ENCODE measurements at regions not wholly inside any gene's neighbourhood (a gene's known extent, or its start where the extent isn't known, plus 50 kb on each side); places are given as distances from the start of the nearest gene placed in this dataset.

DNA sequence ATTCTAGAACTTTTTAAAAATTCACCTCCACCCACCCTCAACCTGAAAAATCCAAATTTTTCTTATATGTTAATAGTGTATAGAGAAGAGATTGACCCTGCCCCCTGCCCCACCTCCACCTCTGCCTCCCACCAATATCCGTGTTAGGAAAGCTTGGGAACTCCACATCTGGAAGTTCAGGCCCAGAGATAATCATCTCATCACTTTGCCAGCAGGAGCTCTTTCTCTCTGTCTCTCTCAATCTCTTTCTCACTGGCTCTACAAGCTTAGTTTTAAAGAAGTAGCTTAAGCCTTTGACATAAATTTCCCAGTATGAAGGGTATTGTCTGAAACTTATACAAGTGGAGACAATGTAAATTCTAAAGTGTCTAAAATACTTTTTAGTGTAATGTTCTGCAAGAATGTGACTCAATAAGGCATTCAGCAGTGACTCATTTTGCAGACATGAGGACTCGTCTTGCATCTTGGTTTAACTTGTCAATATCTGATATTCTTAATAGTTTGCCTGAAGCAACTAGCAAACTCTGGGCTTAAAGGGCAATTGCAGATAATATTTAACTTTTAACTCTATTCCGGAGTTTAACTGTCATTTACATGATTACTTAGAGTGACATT is 299.8 kb upstream of the EPHA3 start:
- TF ChIP-seq TAF1 (IDR thresholded peaks at IDR 0.05; ENCODE audit: low read depth, low read length) (no peak), PAX5 (IDR thresholded peaks at IDR 0.05; ENCODE audit: insufficient read depth, low read length, severe bottlenecking) (no peak), POLR2A (IDR thresholded peaks at IDR 0.05; ENCODE audit: low read depth, low read length) (no peak), SPI1 (IDR thresholded peaks at IDR 0.05; ENCODE audit: low read depth, low read length) (no peak), POU2F2 (IDR thresholded peaks at IDR 0.05; ENCODE audit: low read depth, low read length) (no peak), POLR2AphosphoS5 (IDR thresholded peaks at IDR 0.05; ENCODE audit: low read depth, low read length) (no peak)
- no peak for FAIRE-seq
- DNase-seq (ENCODE audit: insufficient read length, low spot score) = no peak

DNA sequence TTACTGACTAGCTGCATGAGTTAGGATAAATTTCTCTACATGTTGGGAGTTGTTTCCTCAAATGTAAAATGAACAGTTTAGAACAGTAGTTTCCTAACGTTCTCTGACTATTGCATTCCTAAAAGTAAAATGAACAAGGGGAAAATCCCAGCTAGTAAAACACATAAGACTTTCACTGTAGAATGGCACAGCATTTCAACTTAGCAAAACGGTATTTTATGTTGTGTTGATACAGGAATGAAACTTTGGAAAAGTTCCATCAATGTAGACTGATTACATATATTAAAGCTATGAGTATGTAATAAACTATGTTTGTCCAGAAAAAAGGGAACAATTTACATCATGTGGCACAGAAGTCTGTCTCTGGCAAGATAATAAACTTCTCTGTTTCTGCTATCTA is 297.4 kb upstream of the EPHA3 start:
- no peak for FAIRE-seq
- TF ChIP-seq TAF1 (IDR thresholded peaks at IDR 0.05; ENCODE audit: low read depth, low read length) = no peak
- TF ChIP-seq SPI1 (IDR thresholded peaks at IDR 0.05; ENCODE audit: low read depth, low read length) = no peak
- TF ChIP-seq POLR2A (IDR thresholded peaks at IDR 0.05; ENCODE audit: low read depth, low read length) = no peak
- DNase-seq (ENCODE audit: insufficient read length, low spot score) = no peak

DNA sequence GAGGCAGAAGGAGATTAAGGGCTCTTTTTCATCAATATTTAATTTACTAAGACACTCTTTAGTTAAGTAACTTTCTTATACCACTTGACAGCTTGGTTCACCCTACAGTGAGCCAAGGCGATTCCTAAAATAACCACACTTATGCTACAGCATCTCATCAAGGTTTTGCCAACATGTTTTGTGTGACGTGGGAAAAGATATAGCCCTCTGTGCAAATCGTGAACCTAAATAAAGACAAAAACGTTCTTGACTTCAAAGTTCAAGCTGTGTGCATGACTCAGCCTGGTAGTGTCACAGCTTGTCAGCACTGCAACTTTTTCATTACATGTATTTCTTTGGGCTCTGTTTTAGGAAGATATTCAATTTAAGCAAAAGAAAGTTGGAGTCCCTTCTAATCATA is 297.0 kb upstream of the EPHA3 start:
- no peak for DNase-seq (ENCODE audit: insufficient read length, low spot score)
- TF ChIP-seq TAF1 (IDR thresholded peaks at IDR 0.05; ENCODE audit: low read depth, low read length) (no peak), PAX5 (IDR thresholded peaks at IDR 0.05; ENCODE audit: insufficient read depth, low read length, severe bottlenecking) (no peak), POLR2AphosphoS5 (IDR thresholded peaks at IDR 0.05; ENCODE audit: low read depth, low read length) (no peak), POLR2A (IDR thresholded peaks at IDR 0.05; ENCODE audit: low read depth, low read length) (no peak), POU2F2 (IDR thresholded peaks at IDR 0.05; ENCODE audit: low read depth, low read length) (no peak), SPI1 (IDR thresholded peaks at IDR 0.05; ENCODE audit: low read depth, low read length) (no peak)
- no peak for FAIRE-seq

DNA sequence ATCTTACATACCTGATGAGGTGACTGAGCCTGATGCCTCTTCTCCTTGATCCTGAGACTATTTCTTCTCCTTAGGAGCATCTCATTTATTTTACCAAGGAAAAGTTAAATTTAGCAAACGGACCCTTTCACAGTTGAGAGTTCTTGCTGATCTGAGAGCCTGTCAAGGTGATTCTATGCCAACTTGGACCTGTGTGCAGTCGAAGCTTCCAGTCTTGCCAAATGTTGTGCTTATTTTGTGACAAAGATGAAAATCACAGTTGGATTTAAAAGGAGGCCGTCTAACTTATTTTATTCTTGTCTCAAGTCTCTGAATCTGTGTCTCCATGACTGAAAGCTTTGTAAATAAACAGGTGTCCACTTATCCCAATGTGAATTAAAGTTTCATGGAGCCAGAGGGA is 296.3 kb upstream of the EPHA3 start:
- FAIRE-seq = no peak
- TF ChIP-seq PAX5 (IDR thresholded peaks at IDR 0.05; ENCODE audit: insufficient read depth, low read length, severe bottlenecking) = no peak
- no peak for TF ChIP-seq POU2F2 (IDR thresholded peaks at IDR 0.05; ENCODE audit: low read depth, low read length)
- no peak for TF ChIP-seq POLR2A (IDR thresholded peaks at IDR 0.05; ENCODE audit: low read depth, low read length)
- TF ChIP-seq SPI1 (IDR thresholded peaks at IDR 0.05; ENCODE audit: low read depth, low read length) = no peak
- no peak for TF ChIP-seq POLR2AphosphoS5 (IDR thresholded peaks at IDR 0.05; ENCODE audit: low read depth, low read length)
- TF ChIP-seq TAF1 (IDR thresholded peaks at IDR 0.05; ENCODE audit: low read depth, low read length) = no peak
- no peak for DNase-seq (ENCODE audit: insufficient read length, low spot score)

DNA sequence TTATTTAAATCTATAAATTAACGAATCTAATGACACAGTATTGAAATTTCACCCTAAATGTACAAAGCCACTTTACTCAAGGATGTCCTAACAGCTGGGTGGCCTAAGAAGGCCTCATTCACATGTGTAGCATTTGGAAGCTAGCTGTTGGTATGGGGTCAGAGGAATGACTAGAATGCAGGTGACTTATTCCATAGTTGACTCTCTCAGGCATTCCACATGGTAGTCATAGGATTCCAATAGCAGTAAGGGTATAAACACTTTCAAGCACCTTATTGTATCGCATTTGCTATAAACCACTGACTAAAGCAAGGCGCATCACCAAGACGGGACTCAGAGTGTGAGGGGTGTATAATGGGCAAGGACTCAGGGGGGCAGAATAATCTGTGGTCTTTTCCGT is 294.8 kb upstream of the EPHA3 start:
- DNase-seq (ENCODE audit: insufficient read length, low spot score) (no peak), FAIRE-seq (no peak)
- no peak for TF ChIP-seq TAF1 (IDR thresholded peaks at IDR 0.05; ENCODE audit: low read depth, low read length)
- TF ChIP-seq POLR2AphosphoS5 (IDR thresholded peaks at IDR 0.05; ENCODE audit: low read depth, low read length) = no peak
- no peak for TF ChIP-seq POU2F2 (IDR thresholded peaks at IDR 0.05; ENCODE audit: low read depth, low read length)
- no peak for TF ChIP-seq PAX5 (IDR thresholded peaks at IDR 0.05; ENCODE audit: insufficient read depth, low read length, severe bottlenecking)
- no peak for TF ChIP-seq SPI1 (IDR thresholded peaks at IDR 0.05; ENCODE audit: low read depth, low read length)
- no peak for TF ChIP-seq POLR2A (IDR thresholded peaks at IDR 0.05; ENCODE audit: low read depth, low read length)

DNA sequence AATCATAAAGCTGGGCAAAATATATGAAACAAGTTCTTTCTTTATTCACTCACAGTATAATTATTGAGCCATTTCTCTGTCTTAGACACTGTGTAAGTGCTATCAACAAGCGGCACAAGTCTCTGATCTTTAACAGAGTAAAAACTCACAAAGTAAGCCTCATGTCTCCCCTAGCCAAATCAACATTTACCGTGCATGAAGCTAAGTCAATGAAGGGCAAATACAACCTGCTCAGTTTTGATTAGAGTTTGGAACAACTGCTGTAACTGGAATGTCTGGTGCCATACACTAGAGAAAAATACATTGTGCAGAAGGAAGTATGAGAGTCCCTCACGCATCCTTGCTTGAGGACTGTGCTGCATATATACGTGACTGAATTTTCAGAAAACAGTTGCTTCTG is 291.0 kb upstream of the EPHA3 start:
- FAIRE-seq (no peak), DNase-seq (ENCODE audit: insufficient read length, low spot score) (no peak)
- TF ChIP-seq PAX5 (IDR thresholded peaks at IDR 0.05; ENCODE audit: insufficient read depth, low read length, severe bottlenecking) (no peak), SPI1 (IDR thresholded peaks at IDR 0.05; ENCODE audit: low read depth, low read length) (no peak), POLR2AphosphoS5 (IDR thresholded peaks at IDR 0.05; ENCODE audit: low read depth, low read length) (no peak), POLR2A (IDR thresholded peaks at IDR 0.05; ENCODE audit: low read depth, low read length) (no peak), TAF1 (IDR thresholded peaks at IDR 0.05; ENCODE audit: low read depth, low read length) (no peak)

DNA sequence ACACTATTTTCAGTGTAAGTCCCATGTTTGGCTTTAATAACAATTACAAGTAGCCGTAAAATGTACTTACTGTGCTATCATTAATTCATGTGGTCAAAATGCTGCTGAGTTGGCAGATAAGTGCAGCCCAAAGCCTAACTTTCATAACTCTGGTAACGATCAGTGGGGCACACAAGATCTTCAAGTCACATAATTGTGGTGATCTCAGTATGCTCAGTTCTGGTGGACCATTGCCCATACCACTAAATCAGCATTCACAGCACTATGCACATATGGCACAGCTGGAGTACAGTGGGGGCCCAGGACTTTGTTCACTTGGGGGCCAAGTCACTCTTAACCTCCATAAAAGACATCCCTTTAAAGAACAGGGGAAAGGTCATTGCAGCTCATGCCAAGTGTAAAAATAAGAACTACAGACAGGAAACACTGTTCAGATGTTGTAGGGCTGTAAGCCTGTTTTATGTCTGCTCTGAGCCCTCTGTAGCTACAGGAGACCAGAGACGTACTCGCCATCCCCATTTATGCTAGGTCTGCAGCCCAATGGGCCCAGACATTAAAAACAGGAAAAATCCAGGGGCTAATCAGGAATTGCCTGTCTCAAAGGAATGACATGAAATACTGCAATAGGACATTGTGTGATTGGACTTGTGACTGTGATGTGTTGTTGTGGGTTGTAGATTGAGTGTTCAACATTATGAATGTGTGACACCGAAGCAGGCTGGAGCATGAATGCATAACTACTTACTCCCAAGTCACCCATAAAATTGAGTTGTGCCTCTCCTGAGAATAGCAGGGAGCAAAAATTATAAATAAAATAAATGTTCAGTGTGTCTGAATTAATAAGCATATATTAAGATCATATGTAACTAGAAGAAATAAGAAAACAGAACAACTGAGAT is 282.5 kb upstream of the EPHA3 start:
- no peak for FAIRE-seq
- TF ChIP-seq PAX5 (IDR thresholded peaks at IDR 0.05; ENCODE audit: insufficient read depth, low read length, severe bottlenecking) = no peak
- TF ChIP-seq SPI1 (IDR thresholded peaks at IDR 0.05; ENCODE audit: low read depth, low read length) = no peak
- no peak for TF ChIP-seq POLR2AphosphoS5 (IDR thresholded peaks at IDR 0.05; ENCODE audit: low read depth, low read length)
- no peak for TF ChIP-seq POU2F2 (IDR thresholded peaks at IDR 0.05; ENCODE audit: low read depth, low read length)
- TF ChIP-seq TAF1 (IDR thresholded peaks at IDR 0.05; ENCODE audit: low read depth, low read length) = no peak
- no peak for TF ChIP-seq POLR2A (IDR thresholded peaks at IDR 0.05; ENCODE audit: low read depth, low read length)

DNA sequence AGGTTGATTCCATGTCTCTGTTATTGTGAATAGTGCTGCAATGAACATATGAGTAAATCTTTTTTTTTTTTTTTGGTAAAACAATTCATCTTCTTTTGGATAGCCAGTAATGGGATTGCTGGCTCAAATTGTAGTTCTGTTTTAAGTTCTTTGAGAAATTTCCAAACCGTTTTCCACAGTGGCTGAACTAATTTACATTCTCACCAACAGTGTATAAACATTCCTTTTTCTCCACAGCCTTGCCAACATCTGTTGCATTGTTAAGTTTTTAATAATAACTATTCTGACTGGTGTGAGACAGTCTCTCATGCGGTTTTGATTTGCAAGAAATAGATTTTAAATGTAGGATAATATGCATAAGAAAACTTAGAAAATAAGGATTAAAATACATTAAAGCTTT is 279.0 kb upstream of the EPHA3 start:
- no peak for FAIRE-seq
- no peak for TF ChIP-seq POLR2AphosphoS5 (IDR thresholded peaks at IDR 0.05; ENCODE audit: low read depth, low read length)
- no peak for TF ChIP-seq POLR2A (IDR thresholded peaks at IDR 0.05; ENCODE audit: low read depth, low read length)
- no peak for TF ChIP-seq PAX5 (IDR thresholded peaks at IDR 0.05; ENCODE audit: insufficient read depth, low read length, severe bottlenecking)
- no peak for TF ChIP-seq TAF1 (IDR thresholded peaks at IDR 0.05; ENCODE audit: low read depth, low read length)
- TF ChIP-seq POU2F2 (IDR thresholded peaks at IDR 0.05; ENCODE audit: low read depth, low read length) = no peak
- DNase-seq (ENCODE audit: insufficient read length, low spot score) = no peak

More for the DNA sequence above, 282.5 kb upstream of the EPHA3 start:
- DNase-seq (ENCODE audit: insufficient read length, low spot score) = no peak

DNA sequence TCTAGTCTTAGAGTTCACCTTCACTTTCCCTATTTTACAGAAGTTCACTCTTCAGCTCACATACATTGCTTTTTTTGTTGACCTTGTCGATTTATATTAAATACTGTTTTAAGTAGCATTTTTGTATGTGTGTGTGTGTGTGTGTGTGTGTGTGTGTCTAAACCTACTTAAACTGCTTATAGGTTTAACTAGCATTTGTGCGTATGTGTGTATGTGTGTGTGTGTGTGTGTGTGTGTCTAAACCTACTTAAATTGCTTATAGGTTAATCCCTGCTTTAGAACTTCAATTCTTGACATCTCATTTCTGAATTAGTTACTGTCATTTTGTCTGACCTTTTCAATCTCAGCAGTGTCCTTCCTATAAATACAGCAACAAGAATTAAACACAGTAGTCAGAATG is 254.8 kb upstream of the EPHA3 start:
- DNase-seq (ENCODE audit: insufficient read length, low spot score) = no peak
- TF ChIP-seq POLR2AphosphoS5 (IDR thresholded peaks at IDR 0.05; ENCODE audit: low read depth, low read length) (no peak), POLR2A (IDR thresholded peaks at IDR 0.05; ENCODE audit: low read depth, low read length) (no peak), PAX5 (IDR thresholded peaks at IDR 0.05; ENCODE audit: insufficient read depth, low read length, severe bottlenecking) (no peak), SPI1 (IDR thresholded peaks at IDR 0.05; ENCODE audit: low read depth, low read length) (no peak), TAF1 (IDR thresholded peaks at IDR 0.05; ENCODE audit: low read depth, low read length) (no peak), POU2F2 (IDR thresholded peaks at IDR 0.05; ENCODE audit: low read depth, low read length) (no peak)
- no peak for FAIRE-seq

Data from GM12891 (cell line).